Upper lobe of right lung (tissue), 1 donor: ENCODE measurements at regions not wholly inside any gene's neighbourhood (a gene's known extent, or its start where the extent isn't known, plus 50 kb on each side); places are given as distances from the start of the nearest gene placed in this dataset.
A peak's percentile ranks its signal among the peaks of the same experiment; 100 is the strongest.

ENCODE experiments used
- ATAC-seq: fragments of 200-7000 bp; cut with Tn5 transposase; one replicate; pipeline ENCODE4 v1.9.1; 2020; ENCODE audit warnings: mild to moderate bottlenecking, moderate library complexity
- DNase-seq: peaks from one replicate; pipeline ENCODE4 v3.0.0-alpha.2; 2020
- H3K27ac ChIP-seq: fragments of 200-600 bp; one replicate; pipeline ENCODE4 v1.8.0; 2022
- H3K27me3 ChIP-seq: fragments of 200-600 bp; one replicate; pipeline ENCODE4 v1.8.0; 2022; ENCODE audit warnings: mild to moderate bottlenecking
- H3K36me3 ChIP-seq: fragments of 200-600 bp; one replicate; pipeline ENCODE4 v1.8.0; 2022
- H3K4me1 ChIP-seq: fragments of 200-600 bp; one replicate; pipeline ENCODE4 v1.8.0; 2022
- H3K4me3 ChIP-seq: fragments of 200-600 bp; one replicate; pipeline ENCODE4 v1.8.0; 2022; ENCODE audit warnings: mild to moderate bottlenecking
- H3K9me3 ChIP-seq: fragments of 200-600 bp; one replicate; pipeline ENCODE4 v1.8.0; 2022
- intact Hi-C: fragments of 100-400 bp; cut with DNase I; formaldehyde crosslinking; loops from one replicate; pipeline ENCODE4 v1.11.0; 2022
- TF ChIP-seq, protein P1 (sequence below): fragments of 200-600 bp; IDR thresholded peaks from one replicate; pipeline ENCODE4 v1.8.0; 2022; ENCODE audit warnings: antibody characterized with exemption
- donor health status: DM: no; HTN: yes; CAD: no; lungs with severe emphysema.

DNA sequence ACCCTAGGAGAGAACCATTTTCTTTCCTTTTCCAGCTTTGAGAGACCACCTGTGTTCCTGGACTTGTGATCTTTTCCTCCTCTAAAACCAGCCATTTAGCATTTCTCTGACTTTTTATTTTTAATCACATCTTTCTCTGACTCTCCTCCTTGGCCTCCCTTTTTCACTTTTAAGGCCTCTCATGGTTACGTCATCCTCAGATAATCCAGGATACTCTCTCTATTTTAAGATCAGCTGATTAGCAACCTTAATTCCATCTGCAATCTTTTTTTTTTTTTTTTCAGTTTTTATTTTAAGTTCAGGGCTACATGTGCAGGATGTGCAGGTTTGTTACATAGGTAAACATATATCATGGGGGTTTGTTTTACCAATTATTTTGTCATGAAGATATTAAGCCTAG lies 54.0 kb downstream of the RFPL4B start:
- DNase-seq = no peak
- Histone ChIP-seq H3K4me1 (no peaks in the 10 kb centered on the region), H3K27ac (no peak overlapping the region), H3K4me3 (no peak overlapping the region), H3K36me3 (no peaks in the 10 kb centered on the region), H3K9me3 (no peaks in the 10 kb centered on the region), H3K27me3 (no peaks in the 10 kb centered on the region)
- no peak for ATAC-seq
- TF ChIP-seq, protein P1, sequence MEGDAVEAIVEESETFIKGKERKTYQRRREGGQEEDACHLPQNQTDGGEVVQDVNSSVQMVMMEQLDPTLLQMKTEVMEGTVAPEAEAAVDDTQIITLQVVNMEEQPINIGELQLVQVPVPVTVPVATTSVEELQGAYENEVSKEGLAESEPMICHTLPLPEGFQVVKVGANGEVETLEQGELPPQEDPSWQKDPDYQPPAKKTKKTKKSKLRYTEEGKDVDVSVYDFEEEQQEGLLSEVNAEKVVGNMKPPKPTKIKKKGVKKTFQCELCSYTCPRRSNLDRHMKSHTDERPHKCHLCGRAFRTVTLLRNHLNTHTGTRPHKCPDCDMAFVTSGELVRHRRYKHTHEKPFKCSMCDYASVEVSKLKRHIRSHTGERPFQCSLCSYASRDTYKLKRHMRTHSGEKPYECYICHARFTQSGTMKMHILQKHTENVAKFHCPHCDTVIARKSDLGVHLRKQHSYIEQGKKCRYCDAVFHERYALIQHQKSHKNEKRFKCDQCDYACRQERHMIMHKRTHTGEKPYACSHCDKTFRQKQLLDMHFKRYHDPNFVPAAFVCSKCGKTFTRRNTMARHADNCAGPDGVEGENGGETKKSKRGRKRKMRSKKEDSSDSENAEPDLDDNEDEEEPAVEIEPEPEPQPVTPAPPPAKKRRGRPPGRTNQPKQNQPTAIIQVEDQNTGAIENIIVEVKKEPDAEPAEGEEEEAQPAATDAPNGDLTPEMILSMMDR = no peak
- intact Hi-C loops = no loop called here

DNA sequence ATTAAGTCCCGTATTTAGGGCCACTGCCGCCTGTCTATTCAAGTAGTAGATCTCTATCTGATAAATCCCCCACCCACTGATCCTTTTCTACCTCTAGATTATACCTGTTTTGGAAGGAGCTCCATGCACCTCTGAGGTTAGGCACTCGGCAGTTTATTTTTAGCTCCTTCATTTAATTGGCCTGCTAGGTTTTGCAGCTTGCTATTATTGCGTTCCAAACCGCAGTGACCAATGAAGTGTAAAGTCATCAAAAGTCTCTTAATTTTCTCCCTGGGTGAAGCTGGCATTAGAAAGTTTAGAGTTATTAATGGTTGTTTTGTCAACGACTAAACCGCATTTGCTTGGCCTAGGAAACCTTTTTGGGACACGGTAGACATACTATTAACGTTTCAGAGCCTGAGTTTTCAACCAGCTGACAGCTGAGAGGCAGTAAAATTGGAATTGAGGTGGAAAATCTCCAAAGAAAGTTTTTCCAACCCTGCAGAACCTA lies 60.0 kb downstream of the RFPL4B start:
- no peak overlapping the region for H3K27ac ChIP-seq
- H3K4me3 ChIP-seq = no peak overlapping the region
- no peaks in the 10 kb centered on the region for H3K9me3 ChIP-seq
- ATAC-seq = no peak
- intact Hi-C loops = no loop called here
- H3K4me1 ChIP-seq = no peaks in the 10 kb centered on the region
- peaks cover 3% of the 10 kb centered on the region for H3K27me3 ChIP-seq
- no peaks in the 10 kb centered on the region for H3K36me3 ChIP-seq
- no peak for DNase-seq
- TF ChIP-seq, protein P1 = no peak

DNA sequence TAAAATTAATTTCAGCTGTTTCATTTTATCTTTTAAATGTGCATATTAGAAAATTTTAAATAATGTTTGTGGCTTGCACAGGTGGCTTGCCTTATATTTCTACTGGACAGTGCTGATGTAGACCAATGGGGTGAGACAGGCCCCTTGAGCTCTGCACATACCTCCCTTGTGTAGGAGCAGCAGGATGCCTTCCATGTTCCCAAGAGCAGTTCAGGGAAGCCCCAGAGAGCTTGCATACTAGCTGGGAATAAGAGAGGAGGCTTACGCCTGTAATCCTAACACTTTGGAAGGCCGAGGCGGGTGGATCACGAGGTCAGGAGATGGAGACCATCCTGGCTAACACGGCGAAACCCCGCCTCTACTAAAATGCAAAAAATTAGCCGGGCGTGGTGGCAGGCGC lies 61.4 kb downstream of the RFPL4B start:
- ATAC-seq (no peak), DNase-seq (no peak)
- Histone ChIP-seq H3K9me3 (no peaks in the 10 kb centered on the region), H3K27ac (no peak overlapping the region), H3K36me3 (no peaks in the 10 kb centered on the region), H3K4me3 (no peak overlapping the region), H3K4me1 (no peaks in the 10 kb centered on the region), H3K27me3 (peaks cover 3% of the 10 kb centered on the region)
- intact Hi-C loops = no loop called here
- TF ChIP-seq, protein P1 = no peak

DNA sequence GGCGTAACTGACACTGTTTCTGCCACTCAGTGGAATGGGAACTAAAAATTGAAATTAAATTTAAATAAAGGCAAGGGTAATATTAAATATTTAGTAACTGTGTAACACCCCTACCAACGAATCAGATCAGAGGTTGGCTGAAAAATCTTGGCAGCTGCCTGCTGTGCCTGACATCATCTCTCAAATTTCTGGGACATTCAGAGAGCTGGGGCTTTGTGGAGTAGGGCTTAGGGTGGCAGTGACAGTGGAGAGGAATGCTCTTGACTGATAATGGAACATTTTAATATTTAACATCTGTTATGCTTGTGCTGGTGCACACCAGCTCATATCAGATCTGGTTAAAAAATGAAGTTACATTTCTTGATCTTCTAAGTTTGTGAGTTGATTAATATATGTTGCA lies 62.2 kb downstream of the RFPL4B start:
- Histone ChIP-seq H3K4me3 (no peak overlapping the region), H3K27me3 (peaks cover 3% of the 10 kb centered on the region), H3K4me1 (no peaks in the 10 kb centered on the region), H3K9me3 (no peaks in the 10 kb centered on the region), H3K36me3 (no peaks in the 10 kb centered on the region), H3K27ac (no peak overlapping the region)
- TF ChIP-seq, protein P1 = no peak
- ATAC-seq = peak; percentile 66
- intact Hi-C loops = no loop called here
- no peak for DNase-seq

DNA sequence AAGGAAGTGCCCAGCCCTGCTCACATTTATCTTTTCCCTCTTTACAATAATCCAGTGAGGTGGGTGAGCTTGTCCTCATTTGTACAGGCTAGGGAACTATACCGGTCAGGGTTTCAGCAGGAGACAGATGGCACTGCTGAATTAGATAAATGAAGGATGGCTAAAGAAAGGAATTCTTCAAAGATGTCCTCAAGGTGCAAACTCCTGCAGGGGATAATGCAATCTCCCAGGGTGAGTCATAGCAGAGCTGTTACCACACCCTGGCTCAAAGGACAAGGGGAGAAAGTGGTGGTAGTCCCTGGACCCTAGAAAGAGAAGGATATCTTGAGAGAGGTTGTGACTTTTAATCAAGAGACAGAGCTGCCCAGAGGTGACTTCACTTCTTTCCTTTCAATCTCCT lies 66.7 kb downstream of the RFPL4B start:
- H3K4me1 ChIP-seq = no peaks in the 10 kb centered on the region
- H3K9me3 ChIP-seq = no peaks in the 10 kb centered on the region
- TF ChIP-seq, protein P1 = no peak
- DNase-seq (no peak), ATAC-seq (no peak)
- no peaks in the 10 kb centered on the region for H3K36me3 ChIP-seq
- intact Hi-C loops = no loop called here
- no peaks in the 10 kb centered on the region for H3K27me3 ChIP-seq
- H3K4me3 ChIP-seq = no peak overlapping the region
- no peak overlapping the region for H3K27ac ChIP-seq

DNA sequence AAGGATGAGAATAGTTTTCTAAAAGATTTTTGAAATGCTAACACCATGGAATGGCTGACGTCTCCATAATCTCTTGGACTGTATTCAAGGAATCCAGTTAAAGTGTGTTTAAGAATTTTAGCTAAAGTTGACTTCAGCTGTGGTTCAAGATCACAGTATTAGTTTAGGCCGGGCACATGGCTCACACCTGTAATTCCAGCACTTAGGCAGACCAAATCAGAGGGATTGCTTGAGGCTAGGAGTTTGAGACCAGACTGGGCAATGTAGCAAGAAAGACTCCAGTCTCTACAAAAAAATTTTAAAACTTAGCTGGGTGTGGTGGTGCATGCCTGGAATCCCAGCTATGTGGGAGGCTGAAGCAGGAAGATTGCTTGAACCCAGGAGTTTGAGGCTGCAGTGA lies 68.2 kb downstream of the RFPL4B start:
- H3K9me3 ChIP-seq = no peaks in the 10 kb centered on the region
- H3K27me3 ChIP-seq = no peaks in the 10 kb centered on the region
- H3K27ac ChIP-seq = no peak overlapping the region
- intact Hi-C loops = no loop called here
- ATAC-seq (no peak), DNase-seq (no peak)
- no peak overlapping the region for H3K4me3 ChIP-seq
- H3K4me1 ChIP-seq = no peaks in the 10 kb centered on the region
- TF ChIP-seq, protein P1 = no peak
- H3K36me3 ChIP-seq = no peaks in the 10 kb centered on the region
